Activated CD8-positive, alpha-beta T cell treated with anti-CD3 and anti-CD28 coated beads for 36 hours (primary cell): ENCODE measurements at regions not wholly inside any gene's neighbourhood (a gene's known extent, or its start where the extent isn't known, plus 50 kb on each side); places are given as distances from the start of the nearest gene placed in this dataset.

Experiments used
- ATAC-seq: fragments of 200-7000 bp; cut with Tn5 transposase; one replicate; pipeline ENCODE4 v1.10.0; 2021; ENCODE audit warnings: mild to moderate bottlenecking, moderate library complexity
- CTCF ChIA-PET: fragments of 350-600 bp; sonication (Branson Sonifier 250); formaldehyde crosslinking; loops from one replicate; lab custom pipeline; 2021; ENCODE audit warnings: antibody characterized with exemption; lab: Charles Lee
- POLR2A ChIA-PET: fragments of 350-600 bp; sonication (Branson Sonifier 250); formaldehyde crosslinking; loops from one replicate; lab custom pipeline; 2021; ENCODE audit warnings: antibody characterized with exemption; lab: Charles Lee
- DNase-seq: peaks from one replicate; pipeline ENCODE4 v3.0.0-alpha.2; 2020
- H3K27ac Mint-ChIP-seq: one replicate; pipeline ENCODE4 v1.8.0; 2021; ENCODE audit warnings: mild to moderate bottlenecking, mixed read lengths
- H3K27me3 Mint-ChIP-seq: one replicate; pipeline ENCODE4 v1.8.0; 2021; ENCODE audit warnings: mixed read lengths
- H3K36me3 Mint-ChIP-seq: one replicate; pipeline ENCODE4 v1.8.0; 2021; ENCODE audit warnings: low read depth, mixed read lengths
- H3K4me1 Mint-ChIP-seq: one replicate; pipeline ENCODE4 v1.8.0; 2021; ENCODE audit warnings: low read depth, mixed read lengths
- H3K4me3 Mint-ChIP-seq: one replicate; pipeline ENCODE4 v1.8.0; 2021; ENCODE audit warnings: mild to moderate bottlenecking, moderate library complexity, mixed read lengths
- H3K9me3 Mint-ChIP-seq: one replicate; pipeline ENCODE4 v1.8.0; 2021; ENCODE audit warnings: mixed read lengths
- intact Hi-C: fragments of 100-400 bp; cut with micrococcal nuclease; formaldehyde crosslinking; loops from one replicate; pipeline ENCODE4 v1.10.0; 2022
- TF ChIP-seq, protein P1 (sequence below): fragments of 200-600 bp; IDR thresholded peaks from one replicate; pipeline ENCODE4 v1.8.0; 2022; ENCODE audit warnings: antibody characterized with exemption, mild to moderate bottlenecking

DNA sequence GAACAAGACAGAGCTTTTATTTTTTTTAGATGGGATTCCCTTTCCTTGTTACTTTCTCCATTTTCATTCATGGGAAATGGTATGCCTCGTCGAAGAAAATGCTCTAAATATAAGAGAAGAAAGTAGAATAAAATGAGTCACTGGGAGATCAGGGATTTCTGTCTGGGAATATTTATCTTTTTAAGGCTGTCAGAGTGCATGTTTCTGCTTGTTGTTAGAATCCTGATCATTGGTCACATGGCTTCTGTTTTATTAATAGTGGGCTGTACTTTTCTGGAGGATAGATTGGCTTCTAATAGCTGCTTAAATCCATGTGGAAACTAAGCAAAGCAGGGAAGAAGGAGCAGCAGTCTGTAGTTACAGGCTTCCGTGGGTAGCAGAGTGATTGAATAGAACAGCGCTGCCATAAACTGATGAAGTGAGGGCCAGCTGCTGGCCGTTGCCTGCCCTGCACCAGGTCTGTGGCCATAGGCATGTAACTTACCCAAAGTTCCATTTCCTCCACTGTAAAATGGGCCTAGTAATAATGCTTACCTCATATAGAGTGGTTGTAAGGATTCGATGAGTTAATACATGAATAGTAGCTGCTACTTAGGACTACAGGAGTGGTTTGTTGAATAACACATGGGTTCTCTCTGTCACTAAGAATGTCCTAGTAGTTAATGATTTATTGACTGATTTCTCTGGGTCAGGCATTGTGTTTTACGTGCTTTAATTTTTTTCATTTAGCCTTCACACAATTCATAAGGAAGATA is 289.9 kb downstream of the SATB1 start:
- Mint-ChIP-seq H3K27ac (no peak overlapping the region), H3K9me3 (no peaks in the 10 kb centered on the region), H3K4me1 (peaks cover 6% of the 10 kb centered on the region), H3K27me3 (no peaks in the 10 kb centered on the region), H3K4me3 (no peak overlapping the region), H3K36me3 (no peaks in the 10 kb centered on the region)
- TF ChIP-seq, protein P1, sequence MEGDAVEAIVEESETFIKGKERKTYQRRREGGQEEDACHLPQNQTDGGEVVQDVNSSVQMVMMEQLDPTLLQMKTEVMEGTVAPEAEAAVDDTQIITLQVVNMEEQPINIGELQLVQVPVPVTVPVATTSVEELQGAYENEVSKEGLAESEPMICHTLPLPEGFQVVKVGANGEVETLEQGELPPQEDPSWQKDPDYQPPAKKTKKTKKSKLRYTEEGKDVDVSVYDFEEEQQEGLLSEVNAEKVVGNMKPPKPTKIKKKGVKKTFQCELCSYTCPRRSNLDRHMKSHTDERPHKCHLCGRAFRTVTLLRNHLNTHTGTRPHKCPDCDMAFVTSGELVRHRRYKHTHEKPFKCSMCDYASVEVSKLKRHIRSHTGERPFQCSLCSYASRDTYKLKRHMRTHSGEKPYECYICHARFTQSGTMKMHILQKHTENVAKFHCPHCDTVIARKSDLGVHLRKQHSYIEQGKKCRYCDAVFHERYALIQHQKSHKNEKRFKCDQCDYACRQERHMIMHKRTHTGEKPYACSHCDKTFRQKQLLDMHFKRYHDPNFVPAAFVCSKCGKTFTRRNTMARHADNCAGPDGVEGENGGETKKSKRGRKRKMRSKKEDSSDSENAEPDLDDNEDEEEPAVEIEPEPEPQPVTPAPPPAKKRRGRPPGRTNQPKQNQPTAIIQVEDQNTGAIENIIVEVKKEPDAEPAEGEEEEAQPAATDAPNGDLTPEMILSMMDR, result no peak
- DNase-seq, result no peak
- intact Hi-C loops, result no loop called here
- ChIA-PET POLR2A (no interaction called here), CTCF (interaction anchor here (1.5 kb wide), 1 partner anchor 11 kb away, joined by 3 read pairs; no protein-coding TSS in a partner anchor)
- no peak for ATAC-seq

DNA sequence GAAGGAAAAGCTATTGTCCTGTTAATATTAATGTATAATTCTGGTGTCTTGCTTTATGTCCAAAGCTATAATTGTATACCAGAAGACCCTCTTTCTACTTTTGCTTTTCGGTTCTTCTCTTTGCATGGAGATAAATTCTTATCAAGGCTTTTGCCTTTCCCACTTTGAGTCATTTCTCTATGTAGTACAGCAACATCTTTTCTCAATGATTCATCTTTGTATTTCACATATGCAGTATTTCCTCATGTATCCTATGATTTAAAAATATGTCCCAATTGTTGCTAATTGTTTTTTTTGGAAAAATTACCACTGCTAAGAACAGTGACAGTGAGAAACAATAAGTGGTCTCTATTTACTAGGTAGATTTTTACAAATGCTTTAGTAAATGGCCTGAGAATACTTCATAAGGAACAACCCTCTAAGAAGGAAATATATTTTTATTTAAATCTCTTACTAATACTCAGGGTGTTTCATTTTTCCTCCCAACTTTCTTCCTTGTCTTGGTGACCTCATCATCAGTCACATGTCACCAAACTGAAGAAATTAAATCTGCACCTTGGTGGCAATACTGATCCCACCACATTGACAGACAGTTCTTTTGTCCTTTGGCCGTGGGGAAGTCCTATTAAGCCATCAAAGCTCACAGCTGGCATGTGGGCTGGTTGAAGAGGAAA is 290.6 kb downstream of the SATB1 start:
- no peak overlapping the region for H3K4me3 Mint-ChIP-seq
- ATAC-seq (no peak), DNase-seq (no peak)
- ChIA-PET POLR2A (no interaction called here), CTCF (interaction anchor here (1.5 kb wide), 1 partner anchor 10 kb away, joined by 3 read pairs; no protein-coding TSS in a partner anchor)
- H3K36me3 Mint-ChIP-seq, result no peaks in the 10 kb centered on the region
- H3K9me3 Mint-ChIP-seq, result no peaks in the 10 kb centered on the region
- TF ChIP-seq, protein P1, result no peak
- peaks cover 6% of the 10 kb centered on the region for H3K4me1 Mint-ChIP-seq
- H3K27ac Mint-ChIP-seq, result no peak overlapping the region
- H3K27me3 Mint-ChIP-seq, result no peaks in the 10 kb centered on the region
- intact Hi-C loops, result no loop called here

DNA sequence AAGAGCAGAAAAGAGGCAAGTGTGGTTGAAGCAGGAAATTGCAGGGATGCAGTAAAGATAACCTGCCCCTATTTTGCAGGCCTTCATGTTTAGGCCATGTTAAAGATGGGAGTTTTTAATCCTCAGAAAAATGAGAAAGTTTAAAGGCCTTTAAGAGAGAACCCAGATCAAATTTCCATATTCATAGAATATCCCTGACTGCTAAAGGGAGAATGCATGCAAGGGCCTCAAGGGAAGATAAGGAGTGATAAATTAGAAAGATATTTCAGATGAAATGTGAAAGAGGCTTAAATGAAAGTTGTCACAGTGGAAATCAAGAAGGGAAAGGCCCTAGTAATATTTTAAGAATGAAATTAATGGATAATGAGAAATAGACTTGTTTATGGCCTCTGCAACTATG is 292.1 kb downstream of the SATB1 start:
- peaks cover 6% of the 10 kb centered on the region for H3K4me1 Mint-ChIP-seq
- no peaks in the 10 kb centered on the region for H3K9me3 Mint-ChIP-seq
- DNase-seq, result no peak
- ChIA-PET POLR2A (no interaction called here), CTCF (no interaction called here)
- H3K27me3 Mint-ChIP-seq, result no peaks in the 10 kb centered on the region
- no peak overlapping the region for H3K4me3 Mint-ChIP-seq
- intact Hi-C loops, result no loop called here
- TF ChIP-seq, protein P1, result no peak
- no peak for ATAC-seq
- no peak overlapping the region for H3K27ac Mint-ChIP-seq
- H3K36me3 Mint-ChIP-seq, result no peaks in the 10 kb centered on the region

DNA sequence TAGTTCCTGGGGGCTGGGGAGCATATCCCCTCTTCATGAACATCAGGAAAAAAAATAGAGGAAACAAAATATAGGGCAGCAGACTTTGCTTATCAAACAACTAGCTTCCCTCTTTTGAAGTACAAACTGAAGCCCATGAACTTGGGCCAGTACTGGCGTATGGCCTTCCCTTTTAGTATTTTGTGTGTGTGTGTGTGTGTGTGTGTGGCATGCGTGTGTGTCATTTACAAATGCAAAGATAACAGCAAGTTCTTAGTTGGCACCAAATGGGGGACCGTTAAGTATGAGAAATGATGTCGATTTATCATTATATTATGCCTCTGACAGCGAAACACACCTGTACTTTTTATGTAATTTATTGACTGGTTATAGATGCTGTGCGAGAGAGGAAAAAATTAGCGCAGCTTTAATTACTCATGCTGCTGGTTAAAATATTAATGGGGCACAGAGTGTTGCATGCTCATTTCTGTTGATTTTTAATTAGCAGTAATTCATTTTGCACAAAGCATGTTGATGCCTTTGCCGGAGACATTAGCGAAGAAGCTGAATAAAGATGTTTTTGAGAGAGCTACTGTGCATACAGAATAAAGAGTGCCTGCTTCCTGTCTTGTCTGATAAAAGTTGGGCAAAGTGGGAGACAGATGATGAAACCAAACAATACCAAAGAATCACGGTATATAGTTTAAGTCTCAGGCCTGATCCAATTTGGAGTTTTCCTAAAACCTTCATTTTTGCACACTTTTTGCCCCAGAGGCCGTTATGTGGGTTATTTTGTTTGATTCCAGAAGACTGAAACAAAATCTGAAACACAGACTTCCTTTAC is 297.1 kb downstream of the SATB1 start:
- intact Hi-C loops, result no loop called here
- Mint-ChIP-seq H3K27ac (no peak overlapping the region), H3K27me3 (no peaks in the 10 kb centered on the region), H3K36me3 (no peaks in the 10 kb centered on the region), H3K9me3 (no peaks in the 10 kb centered on the region), H3K4me3 (no peak overlapping the region), H3K4me1 (no peaks in the 10 kb centered on the region)
- DNase-seq (no peak), ATAC-seq (no peak)
- POLR2A ChIA-PET, result no interaction called here
- TF ChIP-seq, protein P1, result no peak
- CTCF ChIA-PET, result no interaction called here
